Activated T-helper 2 cell treated with anti-CD3 and anti-CD28 coated beads, Interferon-gamma antibody, Interleukin-2, Interleukin-4, amounts not matched to agents 10 μg/mL and 5 μg/mL and 100 μg/mL, durations not matched to agents 14 hours and 24 hours and 36 hours (primary cell): ENCODE measurements at regions not wholly inside any gene's neighbourhood (a gene's known extent, or its start where the extent isn't known, plus 50 kb on each side); places are given as distances from the start of the nearest gene placed in this dataset.
"Not testable (repeated sequence)": the region's sequence is repeated elsewhere in the genome, so short reads cannot be mapped to it uniquely, and the experiment has no call there.

Experiments used
- DNase-seq: peaks from one replicate; pipeline ENCODE4 v3.0.0; 2021; ENCODE audit warnings: low spot score
- H3K27ac Mint-ChIP-seq: one replicate; pipeline ENCODE4 v1.8.0; 2021; ENCODE audit warnings: mixed read lengths
- H3K27me3 Mint-ChIP-seq: one replicate; pipeline ENCODE4 v1.8.0; 2021; ENCODE audit warnings: low read depth, mixed read lengths
- H3K36me3 Mint-ChIP-seq: one replicate; pipeline ENCODE4 v1.8.0; 2021; ENCODE audit warnings: low read depth, mixed read lengths
- H3K4me1 Mint-ChIP-seq: one replicate; pipeline ENCODE4 v1.8.0; 2021; ENCODE audit warnings: low read depth, mixed read lengths
- H3K4me3 Mint-ChIP-seq: one replicate; pipeline ENCODE4 v1.8.0; 2021; ENCODE audit warnings: low read depth, mild to moderate bottlenecking, moderate library complexity, mixed read lengths
- H3K9me3 Mint-ChIP-seq: one replicate; pipeline ENCODE4 v1.8.0; 2021; ENCODE audit warnings: mixed read lengths
- intact Hi-C: fragments of 100-400 bp; cut with micrococcal nuclease; formaldehyde crosslinking; loops from one replicate; pipeline ENCODE4 v1.15.1; 2023

GRCh38 chr6:140007525-140007924 lies 633.1 kb upstream of the CITED2 start:
- Mint-ChIP-seq H3K4me3 (no peak overlapping the region), H3K27me3 (no peaks in the 10 kb centered on the region), H3K4me1 (no peaks in the 10 kb centered on the region), H3K9me3 (no peaks in the 10 kb centered on the region), H3K36me3 (no peaks in the 10 kb centered on the region), H3K27ac (no peak overlapping the region)
- no peak for DNase-seq
- intact Hi-C loops, result no loop called here

- no peaks in the 10 kb centered on the region for H3K27me3 Mint-ChIP-seq
- H3K36me3 Mint-ChIP-seq, result no peaks in the 10 kb centered on the region
- intact Hi-C loops, result no loop called here
- DNase-seq, result no peak
- no peaks in the 10 kb centered on the region for H3K9me3 Mint-ChIP-seq
- H3K27ac Mint-ChIP-seq, result no peak overlapping the region
- H3K4me1 Mint-ChIP-seq, result no peaks in the 10 kb centered on the region
- H3K4me3 Mint-ChIP-seq, result no peak overlapping the region
Observed at GRCh38 chr6:140003217-140003616, 628.8 kb upstream of the CITED2 start.

GRCh38 chr6:140002396-140003022 lies 628.1 kb upstream of the CITED2 start:
- intact Hi-C loops, result no loop called here
- Mint-ChIP-seq H3K27me3 (no peaks in the 10 kb centered on the region), H3K4me3 (no peak overlapping the region), H3K27ac (no peak overlapping the region), H3K9me3 (no peaks in the 10 kb centered on the region), H3K36me3 (no peaks in the 10 kb centered on the region), H3K4me1 (no peaks in the 10 kb centered on the region)
- no peak for DNase-seq

- Mint-ChIP-seq H3K36me3 (no peaks in the 10 kb centered on the region), H3K27ac (no peak overlapping the region), H3K9me3 (no peaks in the 10 kb centered on the region), H3K4me3 (no peak overlapping the region), H3K27me3 (no peaks in the 10 kb centered on the region), H3K4me1 (no peaks in the 10 kb centered on the region)
- intact Hi-C loops, result no loop called here
- no peak for DNase-seq
Observed at GRCh38 chr6:140001821-140002341, 627.4 kb upstream of the CITED2 start.

- Mint-ChIP-seq H3K27ac (no peak overlapping the region), H3K36me3 (no peaks in the 10 kb centered on the region), H3K9me3 (no peaks in the 10 kb centered on the region), H3K4me3 (no peak overlapping the region), H3K4me1 (no peaks in the 10 kb centered on the region), H3K27me3 (no peaks in the 10 kb centered on the region)
- intact Hi-C loops, result no loop called here
- no peak for DNase-seq
Observed at GRCh38 chr6:140001005-140001404, 626.6 kb upstream of the CITED2 start.

GRCh38 chr6:139999661-140000060 lies 625.2 kb upstream of the CITED2 start:
- H3K9me3 Mint-ChIP-seq, DNase-seq, H3K27ac Mint-ChIP-seq, H3K4me1 Mint-ChIP-seq, H3K27me3 Mint-ChIP-seq, intact Hi-C loops, H3K36me3 Mint-ChIP-seq, H3K4me3 Mint-ChIP-seq: not testable (repeated sequence)

- intact Hi-C loops, H3K27ac Mint-ChIP-seq, DNase-seq, H3K9me3 Mint-ChIP-seq, H3K36me3 Mint-ChIP-seq, H3K27me3 Mint-ChIP-seq, H3K4me3 Mint-ChIP-seq, H3K4me1 Mint-ChIP-seq: not testable (repeated sequence)
Observed at GRCh38 chr6:139998478-139998877, 624.0 kb upstream of the CITED2 start.

- no peak overlapping the region for H3K4me3 Mint-ChIP-seq
- H3K4me1 Mint-ChIP-seq, result no peaks in the 10 kb centered on the region
- intact Hi-C loops, result no loop called here
Observed at GRCh38 chr6:139996253-139996834, 621.9 kb upstream of the CITED2 start.

GRCh38 chr6:139994998-139995397 lies 620.5 kb upstream of the CITED2 start:
- intact Hi-C loops, result no loop called here
- DNase-seq, result no peak
- Mint-ChIP-seq H3K4me3 (no peak overlapping the region), H3K9me3 (no peaks in the 10 kb centered on the region), H3K27me3 (no peaks in the 10 kb centered on the region), H3K4me1 (no peaks in the 10 kb centered on the region), H3K36me3 (no peaks in the 10 kb centered on the region), H3K27ac (no peak overlapping the region)

More at GRCh38 chr6:139996253-139996834, 621.9 kb upstream of the CITED2 start:
- no peaks in the 10 kb centered on the region for H3K36me3 Mint-ChIP-seq
- H3K27me3 Mint-ChIP-seq, result no peaks in the 10 kb centered on the region
- H3K27ac Mint-ChIP-seq, result no peak overlapping the region
- no peak for DNase-seq
- no peaks in the 10 kb centered on the region for H3K9me3 Mint-ChIP-seq

GRCh38 chr6:139990856-139991465 lies 616.5 kb upstream of the CITED2 start:
- intact Hi-C loops, result no loop called here
- no peaks in the 10 kb centered on the region for H3K9me3 Mint-ChIP-seq
- H3K36me3 Mint-ChIP-seq, result no peaks in the 10 kb centered on the region
- no peaks in the 10 kb centered on the region for H3K27me3 Mint-ChIP-seq
- H3K4me1 Mint-ChIP-seq, result no peaks in the 10 kb centered on the region
- H3K27ac Mint-ChIP-seq, result no peak overlapping the region
- DNase-seq, result no peak
- H3K4me3 Mint-ChIP-seq, result no peak overlapping the region

GRCh38 chr6:139990026-139990686 lies 615.7 kb upstream of the CITED2 start:
- no peaks in the 10 kb centered on the region for H3K9me3 Mint-ChIP-seq
- intact Hi-C loops, result no loop called here
- no peaks in the 10 kb centered on the region for H3K4me1 Mint-ChIP-seq
- DNase-seq, result no peak
- no peak overlapping the region for H3K27ac Mint-ChIP-seq
- no peaks in the 10 kb centered on the region for H3K36me3 Mint-ChIP-seq
- no peak overlapping the region for H3K4me3 Mint-ChIP-seq
- H3K27me3 Mint-ChIP-seq, result no peaks in the 10 kb centered on the region

GRCh38 chr6:139988685-139989084 lies 614.2 kb upstream of the CITED2 start:
- H3K27ac Mint-ChIP-seq, result no peak overlapping the region
- no peak for DNase-seq
- H3K4me1 Mint-ChIP-seq, result no peaks in the 10 kb centered on the region
- no peaks in the 10 kb centered on the region for H3K36me3 Mint-ChIP-seq
- H3K4me3 Mint-ChIP-seq, result no peak overlapping the region
- no peaks in the 10 kb centered on the region for H3K27me3 Mint-ChIP-seq
- intact Hi-C loops, result no loop called here
- H3K9me3 Mint-ChIP-seq, result no peaks in the 10 kb centered on the region

- H3K4me3 Mint-ChIP-seq, result no peak overlapping the region
- H3K27me3 Mint-ChIP-seq, result no peaks in the 10 kb centered on the region
- intact Hi-C loops, result no loop called here
- H3K4me1 Mint-ChIP-seq, result no peaks in the 10 kb centered on the region
- no peaks in the 10 kb centered on the region for H3K9me3 Mint-ChIP-seq
- no peak overlapping the region for H3K27ac Mint-ChIP-seq
- no peak for DNase-seq
- H3K36me3 Mint-ChIP-seq, result no peaks in the 10 kb centered on the region
Observed at GRCh38 chr6:139987091-139987490, 612.6 kb upstream of the CITED2 start.
